Activated CD4-positive, alpha-beta T cell treated with anti-CD3 and anti-CD28 coated beads, Interleukin-2, Interleukin-6, amounts not matched to agents 100 ng/mL and 50 ng/mL, durations not matched to agents 16 hours and 8 hours (primary cell): ENCODE measurements at regions not wholly inside any gene's neighbourhood (a gene's known extent, or its start where the extent isn't known, plus 50 kb on each side); places are given as distances from the start of the nearest gene placed in this dataset.
"Not testable (repeated sequence)": the region's sequence is repeated elsewhere in the genome, so short reads cannot be mapped to it uniquely, and the experiment has no call there.

Experiments used
- DNase-seq: peaks from one replicate; pipeline ENCODE4 v3.0.0-alpha.2; 2020

DNA sequence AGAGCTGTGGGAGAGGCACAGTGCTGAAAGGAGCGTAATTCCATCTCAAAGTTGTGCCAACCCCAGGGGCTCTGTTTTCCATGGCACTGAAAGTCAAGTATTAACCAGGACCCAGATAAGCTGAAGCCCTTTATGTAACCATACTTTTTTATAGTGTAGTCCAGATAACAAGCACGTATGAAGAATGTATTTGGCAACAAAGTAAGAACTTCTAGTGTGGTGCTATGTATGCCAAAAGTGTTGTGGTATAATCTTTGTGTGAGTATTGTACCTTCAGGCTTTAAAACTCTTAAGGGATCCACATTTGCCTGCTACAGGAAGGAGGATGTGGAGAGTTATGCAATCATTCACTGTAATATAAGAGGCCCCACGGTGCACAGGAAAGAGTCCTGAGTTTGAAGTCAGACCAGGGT is 129.4 kb downstream of the IBTK start:
- DNase-seq: no peak

DNA sequence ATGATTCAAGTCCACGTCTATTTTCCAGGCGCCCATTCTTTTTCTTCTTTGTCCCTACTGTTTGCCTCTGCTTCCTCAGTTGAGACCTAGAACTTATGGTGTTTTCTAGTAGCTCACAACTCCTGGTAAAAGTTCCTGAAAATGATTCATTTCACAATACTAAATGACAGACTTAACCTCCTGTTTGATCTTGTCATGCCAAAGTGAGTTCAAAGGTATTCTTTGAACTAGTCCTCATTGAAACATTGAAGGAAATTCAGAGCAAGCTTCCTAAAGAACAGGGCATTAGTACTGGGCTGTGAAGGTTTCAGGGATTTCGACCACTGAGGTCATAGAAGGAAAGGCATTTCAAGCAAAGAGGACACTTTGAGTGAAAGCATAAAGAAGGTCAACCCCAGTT is 132.8 kb downstream of the IBTK start:
- DNase-seq: no peak

DNA sequence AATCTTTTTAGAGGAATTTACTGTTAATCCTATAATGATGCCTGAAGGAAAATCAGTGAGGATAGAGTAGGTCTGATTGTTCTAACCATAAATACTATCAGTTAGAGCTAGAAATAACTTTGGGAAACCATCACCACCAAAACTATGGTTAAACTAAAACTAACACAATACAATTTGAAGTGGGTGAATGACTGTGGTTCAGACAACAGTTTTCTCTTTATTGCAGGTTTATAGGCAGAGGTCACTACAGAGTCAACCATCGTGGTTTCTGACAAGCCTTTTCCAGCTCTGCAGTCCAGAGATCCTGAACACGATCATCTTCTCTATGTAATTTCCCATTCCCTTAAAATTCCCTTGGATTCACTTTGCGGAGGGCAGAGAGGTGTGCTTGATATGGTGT is 134.3 kb downstream of the IBTK start:
- no peak for DNase-seq

DNA sequence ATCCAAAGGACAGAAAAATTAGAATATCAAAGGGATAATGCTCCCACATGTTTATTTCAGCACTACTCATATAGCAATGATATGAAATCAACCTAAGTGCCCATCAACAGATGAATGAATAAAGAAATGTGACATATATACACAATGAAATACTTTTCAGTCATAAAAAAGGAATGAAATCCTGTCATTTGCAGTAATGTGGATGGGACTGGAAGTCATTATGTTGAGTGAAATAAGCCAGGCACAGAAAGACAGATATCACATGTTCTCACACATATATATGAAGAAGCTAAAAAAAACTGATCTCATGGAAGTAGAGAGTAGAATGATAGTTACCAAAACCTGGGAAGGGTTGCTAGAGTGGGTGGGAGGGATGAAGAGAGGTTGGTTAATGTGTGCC is 135.7 kb downstream of the IBTK start:
- no peak for DNase-seq

DNA sequence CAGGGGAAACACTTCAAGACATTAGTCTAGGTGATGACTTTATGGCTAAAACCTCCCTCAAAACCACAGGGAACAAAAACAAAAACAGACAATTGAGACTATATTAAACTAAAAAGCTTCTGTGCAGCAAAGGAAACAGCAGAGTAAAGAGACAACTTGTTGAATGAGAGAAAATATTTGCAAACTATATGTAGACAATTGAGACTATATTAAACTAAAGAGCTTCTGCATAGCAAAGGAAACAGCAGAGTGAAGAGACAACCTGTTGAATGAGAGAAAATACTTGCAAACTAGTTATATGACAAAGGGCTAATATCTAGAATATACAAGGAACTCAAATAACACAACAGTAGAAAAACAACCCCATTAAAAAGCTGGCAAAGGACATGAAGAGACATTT is 136.4 kb downstream of the IBTK start:
- no peak for DNase-seq

DNA sequence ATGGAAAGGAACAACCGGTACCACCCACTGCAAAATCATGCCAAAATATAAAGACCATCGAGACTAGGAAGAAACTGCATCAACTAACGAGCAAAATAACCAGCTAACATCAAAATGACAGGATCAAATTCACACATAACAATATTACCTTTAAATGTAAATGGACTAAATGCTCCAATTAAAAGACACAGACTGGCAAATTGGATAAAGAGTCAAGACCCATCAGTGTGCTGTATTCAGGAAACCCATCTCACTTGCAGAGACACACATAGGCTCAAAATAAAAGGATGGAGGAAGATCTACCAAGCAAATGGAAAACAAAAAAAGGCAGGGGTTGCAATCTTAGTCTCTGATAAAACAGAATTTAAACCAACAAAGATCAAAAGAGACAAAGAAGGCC is 144.4 kb downstream of the IBTK start:
- not testable (repeated sequence) for DNase-seq

DNA sequence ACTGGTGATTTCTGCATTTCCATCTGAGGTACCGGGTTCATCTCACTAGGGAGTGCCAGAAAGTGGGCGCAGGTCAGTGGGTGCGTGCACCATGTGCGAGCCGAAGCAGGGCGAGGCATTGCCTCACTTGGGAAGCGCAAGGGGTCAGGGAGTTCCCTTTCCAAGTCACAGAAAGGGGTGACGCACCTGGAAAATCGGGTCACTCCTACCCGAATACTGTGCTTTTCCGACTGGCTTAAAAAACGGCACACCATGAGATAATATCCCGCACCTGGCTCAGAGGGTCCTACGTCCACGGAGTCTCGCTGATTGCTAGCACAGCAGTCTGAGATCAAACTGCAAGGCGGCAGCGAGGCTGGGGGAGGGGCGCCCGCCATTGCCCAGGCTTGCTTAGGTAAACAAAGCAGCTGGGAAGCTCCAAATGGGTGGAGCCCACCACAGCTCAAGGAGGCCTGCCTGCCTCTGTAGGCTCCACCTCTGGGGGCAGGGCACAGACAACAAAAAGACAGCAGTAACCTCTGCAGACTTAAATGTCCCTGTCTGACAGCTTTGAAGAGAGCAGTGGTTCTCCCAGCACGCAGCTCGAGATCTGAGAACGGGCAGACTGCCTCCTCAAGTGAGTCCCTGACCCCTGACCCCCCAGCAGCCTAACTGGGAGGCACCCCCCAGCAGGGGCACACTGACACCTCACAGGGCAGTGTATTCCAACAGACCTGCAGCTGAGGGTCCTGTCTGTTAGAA is 146.0 kb downstream of the IBTK start:
- not testable (repeated sequence) for DNase-seq

DNA sequence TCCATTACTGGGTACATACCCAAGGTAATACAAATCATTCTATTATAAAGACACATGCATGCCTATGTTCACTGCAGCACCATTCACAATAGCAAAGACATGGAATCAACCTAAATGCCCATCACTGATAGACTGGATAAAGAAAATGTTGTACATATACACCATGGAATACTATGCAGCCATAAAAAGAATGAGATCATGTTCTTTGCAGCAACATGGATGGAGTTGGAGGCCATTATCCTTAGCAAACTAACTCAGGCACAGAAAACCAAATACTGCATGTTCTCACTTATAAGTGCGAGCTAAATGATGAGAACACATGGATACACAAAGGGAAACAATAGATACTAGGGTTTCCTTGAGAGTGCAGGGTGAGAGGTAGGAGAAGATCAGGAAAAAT is 146.8 kb downstream of the IBTK start:
- DNase-seq: not testable (repeated sequence)

DNA sequence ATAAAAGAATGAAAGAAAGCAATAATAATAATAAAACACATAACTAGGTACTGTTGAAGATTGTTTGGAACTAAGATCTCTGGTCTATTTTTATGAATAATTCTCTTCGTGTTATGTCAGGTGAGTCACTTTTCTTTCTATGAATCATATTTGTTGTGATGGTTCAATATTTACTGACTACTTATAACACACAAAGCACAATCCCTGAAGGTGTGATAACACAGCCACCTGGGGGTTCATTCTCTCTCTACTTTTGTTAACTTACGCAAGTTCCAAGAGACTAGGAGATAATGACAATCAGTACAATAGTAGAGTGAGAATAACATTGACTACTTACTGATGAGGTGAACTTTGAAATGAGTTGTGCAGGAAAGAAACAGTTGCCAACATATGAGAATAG is 149.9 kb downstream of the IBTK start:
- no peak for DNase-seq

DNA sequence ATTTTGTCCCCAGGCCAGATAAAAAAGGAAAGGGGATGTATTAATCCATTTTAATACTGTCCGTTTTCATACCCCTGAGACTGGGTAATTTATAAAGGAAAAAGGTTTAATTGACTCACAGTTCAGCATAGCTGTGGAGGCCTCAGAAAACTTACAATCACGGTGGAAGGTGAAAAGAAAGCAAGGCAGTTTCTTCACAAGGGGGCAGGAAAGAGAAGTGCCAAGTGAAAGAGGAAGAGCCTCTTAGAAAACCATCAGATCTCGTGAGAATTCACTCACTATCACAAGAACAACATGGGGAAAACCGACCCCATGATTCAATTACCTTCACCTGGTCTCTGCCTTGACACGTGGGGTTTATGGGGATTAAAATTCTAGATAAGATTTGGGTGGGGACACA is 152.5 kb downstream of the IBTK start:
- no peak for DNase-seq

DNA sequence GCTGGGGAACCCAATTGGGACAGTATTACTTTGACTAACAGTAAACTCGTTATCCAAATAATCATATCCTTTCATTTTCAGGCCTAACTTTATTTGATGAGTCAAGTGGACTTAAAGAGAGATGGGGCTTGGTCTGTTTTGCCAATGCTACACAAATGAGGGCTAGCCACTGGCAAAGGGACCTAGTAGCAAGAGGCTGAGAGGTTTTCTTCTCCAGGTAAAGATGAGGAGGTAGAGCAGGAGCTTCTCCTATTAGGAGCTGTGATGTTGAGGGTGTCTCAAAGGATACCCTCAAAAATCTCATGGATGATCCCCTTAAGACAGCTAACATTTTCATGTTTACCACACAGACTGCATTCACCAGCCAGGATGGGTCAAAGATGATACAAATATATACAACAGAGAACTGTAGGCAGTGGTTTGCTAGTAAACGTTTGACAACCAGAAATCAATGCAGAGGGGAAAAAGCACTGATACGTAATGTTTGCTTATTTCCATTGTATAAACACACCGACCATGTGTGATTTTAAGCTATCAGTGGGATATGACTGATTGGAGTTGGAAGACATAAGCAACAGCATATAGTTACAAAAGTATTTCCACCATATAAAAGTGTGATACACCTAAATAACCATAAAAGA is 153.3 kb downstream of the IBTK start:
- no peak for DNase-seq

DNA sequence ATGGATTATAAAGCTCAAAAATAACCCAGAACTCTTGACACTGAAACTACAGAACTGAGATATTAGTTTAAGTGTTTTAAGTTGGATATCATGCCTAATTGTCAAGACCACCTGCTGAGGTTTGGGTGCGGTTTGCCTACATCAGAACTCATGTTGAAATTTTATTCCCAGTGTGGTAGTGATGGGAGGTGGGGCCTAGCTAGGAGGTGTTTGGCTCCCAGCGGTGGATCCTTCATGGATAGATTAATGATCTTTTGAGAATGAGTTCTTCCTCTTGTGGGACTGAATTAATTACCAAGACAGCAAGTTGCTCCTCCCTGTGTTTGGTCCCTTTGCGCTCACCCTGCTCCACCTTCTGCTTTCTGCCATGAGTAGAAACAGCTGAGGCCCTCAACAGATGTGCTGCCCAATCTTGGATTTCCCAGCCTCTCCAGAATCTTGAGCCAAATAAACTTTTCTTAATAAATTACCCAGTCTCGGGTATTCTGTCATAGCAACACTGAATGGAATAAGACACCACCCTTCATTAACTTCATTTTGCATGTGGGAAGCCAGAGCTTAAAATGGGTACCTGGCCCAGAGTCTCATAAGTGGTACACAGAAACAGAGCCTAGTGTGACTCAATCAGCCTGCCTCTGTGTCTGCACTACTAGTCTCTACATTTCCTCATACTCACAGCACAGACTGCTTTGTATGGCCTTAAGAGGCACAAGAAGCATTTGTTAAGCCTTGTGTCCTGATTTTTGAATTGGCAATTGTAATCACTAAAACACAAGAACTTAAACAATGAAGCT is 158.4 kb downstream of the IBTK start:
- DNase-seq: no peak

DNA sequence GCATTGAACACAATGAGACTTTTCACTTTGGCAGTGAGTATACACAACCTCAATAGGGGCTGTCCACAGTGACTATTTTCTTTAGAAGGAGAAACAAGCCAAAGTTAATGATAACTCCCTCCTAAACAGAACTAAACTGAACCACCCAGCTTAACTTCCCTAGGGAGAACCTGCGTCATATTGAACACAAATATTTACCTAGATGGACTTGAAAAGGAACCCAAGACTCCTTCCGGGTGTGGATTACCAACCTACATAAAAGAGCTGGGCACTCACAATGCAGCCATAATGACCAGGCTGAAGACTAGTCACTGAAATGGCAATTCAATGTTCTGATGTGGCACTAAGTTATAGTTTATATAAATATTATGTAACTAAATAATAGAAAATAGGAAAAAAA is 160.6 kb downstream of the IBTK start:
- DNase-seq: no peak

DNA sequence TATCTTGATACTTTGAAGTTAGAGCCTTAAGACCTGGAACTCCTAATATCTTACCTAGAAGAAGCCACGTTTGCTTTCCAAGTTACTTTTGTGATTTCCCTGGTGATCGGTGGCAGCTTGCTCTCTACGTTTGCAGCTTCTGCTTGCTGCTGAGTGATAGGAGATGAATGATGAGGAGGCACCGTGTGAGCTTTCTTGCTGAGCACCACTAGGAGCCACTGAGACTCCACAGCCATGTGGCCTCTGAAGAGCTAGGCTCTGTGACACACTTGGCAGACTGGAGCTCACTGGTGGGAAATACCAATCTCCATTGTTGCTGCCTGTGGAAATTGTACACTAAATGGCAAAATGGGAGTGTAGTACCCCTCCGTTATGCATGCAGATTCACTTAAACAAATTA is 161.8 kb downstream of the IBTK start:
- no peak for DNase-seq

DNA sequence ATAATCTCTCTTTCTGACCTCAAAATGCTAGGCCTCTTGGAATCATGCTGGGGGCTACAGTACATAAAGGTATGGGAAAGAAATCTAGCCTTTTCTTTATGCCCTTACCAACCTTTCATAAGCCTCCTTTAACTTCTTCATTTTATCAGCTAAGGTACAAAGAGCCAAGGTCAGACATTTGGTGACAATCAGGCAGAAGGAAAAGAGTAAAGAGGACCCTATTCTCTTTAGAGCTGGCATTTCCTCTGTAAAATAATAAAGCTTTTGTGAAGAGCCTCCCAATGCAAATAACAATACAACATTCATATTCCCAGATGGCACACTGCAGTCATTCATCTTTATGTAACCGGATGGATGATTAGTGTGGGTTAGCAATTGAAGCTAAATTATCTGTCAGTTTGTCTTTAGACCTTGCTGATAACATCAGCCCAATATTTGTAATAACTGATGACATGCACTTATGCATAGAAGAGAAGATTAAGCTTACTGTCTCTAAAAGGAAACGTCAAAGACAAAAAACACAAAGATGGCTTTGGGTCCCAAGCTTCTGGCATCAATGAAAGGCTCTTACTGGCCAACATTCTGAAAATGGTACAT is 163.1 kb downstream of the IBTK start:
- DNase-seq: no peak

DNA sequence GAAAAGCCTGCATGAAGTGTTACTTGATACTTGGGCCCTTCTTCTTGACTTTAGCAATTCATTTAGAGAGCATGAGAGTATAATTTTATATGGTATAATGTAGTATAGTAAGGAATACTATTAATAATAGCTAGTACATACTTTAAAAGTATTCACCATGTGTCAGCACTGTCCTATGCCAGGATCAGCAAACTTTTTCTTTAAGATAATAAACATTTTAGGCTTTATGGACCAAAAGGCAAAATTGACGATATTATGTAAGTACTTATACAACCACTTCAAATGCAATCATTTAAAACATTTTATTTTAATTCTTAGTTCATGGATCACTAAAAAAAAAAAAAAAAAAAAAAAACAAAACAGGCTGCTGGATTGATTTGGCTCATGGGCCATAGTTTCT is 163.9 kb downstream of the IBTK start:
- DNase-seq: no peak

DNA sequence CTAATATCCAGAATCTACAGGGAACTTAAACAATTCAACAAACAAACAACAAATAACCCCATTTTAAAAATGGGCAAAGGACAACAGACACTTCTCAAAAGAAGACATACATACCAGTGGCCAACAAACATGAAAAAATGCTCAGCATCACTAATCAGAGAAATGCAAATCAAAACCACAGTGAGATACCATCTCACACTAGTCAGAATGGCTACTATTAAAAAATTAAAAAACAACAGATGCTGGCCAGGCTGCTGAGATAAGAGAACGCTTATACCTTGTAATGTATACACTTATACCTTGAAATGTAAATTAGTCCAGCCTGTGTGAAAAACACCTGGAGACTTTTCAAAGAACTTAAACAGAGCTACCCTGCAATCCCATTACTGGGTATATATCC is 166.8 kb downstream of the IBTK start:
- no peak for DNase-seq

DNA sequence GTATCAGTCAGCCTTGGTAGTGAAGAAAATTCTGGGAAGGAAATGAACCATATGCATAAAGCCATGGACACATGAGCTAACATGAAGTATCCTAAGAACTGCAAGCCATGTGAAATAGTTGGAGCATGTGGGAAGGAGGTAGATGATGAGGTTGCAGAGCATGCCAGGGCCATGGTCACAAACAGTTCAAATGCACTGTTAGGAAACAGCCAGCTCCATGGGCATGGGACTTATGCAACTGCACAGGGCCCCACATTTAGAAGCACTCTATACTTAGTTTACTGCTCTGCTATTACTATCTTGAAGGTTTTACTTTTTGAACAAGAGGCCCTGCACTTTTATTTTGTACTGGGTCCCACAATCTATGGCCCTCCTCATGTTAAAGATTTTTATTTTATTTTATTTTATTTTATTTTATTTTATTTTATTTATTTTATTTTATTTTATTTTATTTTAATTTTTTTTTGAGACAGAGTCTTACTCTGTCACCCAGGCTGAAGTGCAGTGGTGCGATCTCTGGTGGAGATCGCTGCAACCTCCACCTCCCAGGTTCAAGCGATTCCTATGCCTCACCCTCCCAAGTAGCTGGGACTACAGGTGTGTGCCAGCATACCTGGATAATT is 169.1 kb downstream of the IBTK start:
- no peak for DNase-seq

DNA sequence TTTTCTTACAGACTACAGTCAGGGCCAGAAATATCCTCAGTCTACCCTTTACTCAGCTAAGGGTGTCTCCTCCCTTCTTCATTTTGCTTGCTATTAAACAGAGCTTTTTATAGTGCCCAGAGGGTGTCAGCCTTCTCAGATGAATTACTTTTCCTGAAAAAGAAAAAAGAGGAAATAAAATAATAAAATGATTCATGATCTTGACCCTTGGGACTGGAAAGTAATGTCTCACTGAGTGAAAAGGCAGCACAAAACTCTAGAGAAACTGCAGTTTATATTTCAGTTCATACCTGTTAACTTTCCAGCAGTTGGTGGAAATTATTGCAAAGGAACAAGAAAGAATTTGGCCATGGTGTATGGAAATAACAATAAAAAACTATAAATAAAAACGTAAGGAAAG is 170.6 kb downstream of the IBTK start:
- DNase-seq: no peak

DNA sequence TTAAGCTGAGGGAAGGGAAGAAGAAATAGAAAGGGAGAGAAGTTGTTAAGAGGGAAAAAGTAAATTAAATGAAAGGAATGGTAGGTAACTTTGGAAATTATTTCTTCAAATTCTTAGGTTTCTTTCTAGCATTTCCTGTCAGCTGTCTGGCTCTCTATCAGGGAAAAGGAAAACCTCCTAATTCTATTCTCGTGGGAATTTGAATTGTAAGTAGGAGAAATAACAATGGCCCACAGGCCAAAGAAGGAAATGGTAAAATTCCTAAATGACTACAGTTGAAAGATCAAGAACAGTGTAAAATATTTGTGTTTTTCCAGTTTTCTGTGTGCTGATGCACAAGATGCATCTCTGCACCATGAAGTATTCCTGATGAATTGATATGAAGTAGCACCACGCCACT is 173.0 kb downstream of the IBTK start:
- DNase-seq: no peak

DNA sequence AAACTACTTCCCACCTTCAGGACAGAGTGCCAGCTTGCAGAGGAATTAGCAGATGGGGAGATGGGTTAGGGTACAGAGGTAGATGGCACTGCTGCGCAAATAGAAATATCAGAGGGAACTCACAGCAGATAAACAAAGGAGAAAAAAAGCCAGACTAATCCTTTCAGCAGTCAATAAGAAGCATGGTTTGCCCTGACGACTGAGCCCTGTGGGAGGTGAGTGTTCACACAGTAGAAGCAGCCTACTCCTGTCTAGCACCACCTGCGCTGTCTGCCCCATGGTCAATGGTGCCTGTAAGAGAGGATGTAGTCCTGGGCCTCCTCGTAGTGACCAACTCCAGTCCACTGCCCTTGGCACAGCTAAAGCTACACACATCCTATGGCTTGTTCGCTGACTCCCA is 174.1 kb downstream of the IBTK start:
- no peak for DNase-seq

DNA sequence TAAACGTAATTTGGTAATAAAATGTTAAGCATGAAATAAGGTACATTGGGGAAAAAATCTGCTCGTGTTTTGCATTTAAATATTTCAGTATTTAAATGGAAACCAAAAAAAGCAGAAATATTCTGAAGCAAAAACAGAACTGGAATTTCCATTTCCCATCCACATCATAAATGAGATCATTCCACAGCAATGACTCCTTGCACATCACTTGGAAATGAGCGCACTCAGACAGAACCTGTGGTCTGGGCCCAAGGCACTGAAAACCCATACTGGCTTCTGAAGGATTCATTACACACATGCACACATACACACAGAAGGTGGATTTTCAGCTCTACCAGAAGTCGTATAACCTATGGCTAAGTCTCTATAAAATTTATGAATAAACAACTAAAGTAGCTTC is 174.8 kb downstream of the IBTK start:
- DNase-seq: no peak

DNA sequence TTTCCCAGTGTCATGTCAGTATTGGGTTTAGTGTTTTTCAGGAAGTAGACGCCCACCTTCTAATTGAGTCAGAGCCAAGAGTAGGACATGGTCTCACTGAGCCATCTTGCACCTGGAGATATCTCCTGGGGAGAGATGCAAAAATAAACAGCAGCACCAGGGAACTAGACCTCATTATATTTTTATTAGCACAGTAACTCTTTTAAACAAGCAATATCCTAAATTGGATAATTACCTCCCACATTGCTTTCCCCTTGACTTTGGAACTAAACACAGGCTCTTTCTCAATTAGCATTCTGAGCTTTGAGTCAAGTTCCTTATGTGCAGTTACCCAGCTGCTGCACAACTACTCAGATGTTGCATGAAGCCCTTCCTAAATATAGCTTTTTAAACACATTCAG is 175.4 kb downstream of the IBTK start:
- no peak for DNase-seq
